ENCODE measurements at regions not wholly inside any gene's neighbourhood (a gene's known extent, or its start where the extent isn't known, plus 50 kb on each side); places are given as distances from the start of the nearest gene placed in this dataset.
A peak's percentile ranks its signal among the peaks of the same experiment; 100 is the strongest.

DNA sequence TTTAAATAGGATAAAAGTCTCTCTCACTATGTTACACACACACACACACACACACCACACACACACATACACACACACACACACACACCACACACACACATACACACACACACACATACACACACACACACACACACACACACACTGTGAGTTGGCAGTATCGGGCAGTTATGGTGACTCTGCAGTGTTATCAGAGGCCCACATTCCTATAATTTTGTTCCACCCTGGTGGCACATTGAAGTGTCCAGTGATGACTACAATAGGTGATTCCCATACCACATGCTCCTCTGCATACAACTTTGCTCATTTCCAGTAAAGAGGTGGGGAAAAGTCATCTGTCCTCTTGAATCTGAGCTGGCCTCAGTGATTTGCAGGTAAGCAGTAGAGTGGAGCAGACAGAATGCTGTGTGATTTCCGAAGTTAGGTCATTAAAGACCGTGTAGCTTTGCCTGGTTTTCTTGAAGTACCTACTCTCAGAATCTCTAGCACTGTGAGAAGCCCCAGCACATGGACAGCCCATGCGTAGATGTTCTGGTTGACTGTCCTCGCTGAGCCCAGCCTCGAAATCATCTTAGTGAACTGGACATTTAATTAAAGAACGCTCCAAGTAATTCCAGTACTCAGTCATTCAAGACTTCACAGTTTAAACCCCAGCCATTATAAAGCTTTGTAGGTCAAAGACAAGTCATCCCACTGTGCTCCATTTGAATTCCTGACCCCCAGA, 836.6 kb upstream of the SOX9 start:
- Mint-ChIP-seq H3K9me3 (no peaks in the 10 kb centered on the region), H3K27ac (no peak overlapping the region), H3K36me3 (ENCODE audit: low read depth) (no peaks in the 10 kb centered on the region), H3K27me3 (ENCODE audit: insufficient read depth, low read depth, poor library complexity) (peaks cover 16% of the 10 kb centered on the region), H3K4me3 (no peak overlapping the region), H3K4me1 (peaks cover 18% of the 10 kb centered on the region)
- peaks cover 2% of the 10 kb centered on the region; the same call in 1 of the 2 replicates for H4K20me1 ChIP-seq (replicated peaks; ENCODE audit: insufficient read depth)
- H3K9me2 ChIP-seq (ENCODE audit: insufficient read depth): no peaks in the 10 kb centered on the region
- no peak overlapping the region for H3K27ac ChIP-seq (ENCODE audit: low read depth)
- H3F3A ChIP-seq (replicated peaks; ENCODE audit: low read depth): no peaks in the 10 kb centered on the region
- H3K79me2 ChIP-seq (replicated peaks; ENCODE audit: insufficient read depth): no peaks in the 10 kb centered on the region
- H3K36me3 ChIP-seq (ENCODE audit: insufficient read depth): no peaks in the 10 kb centered on the region
- ATAC-seq: no peak
- DNase-seq (ENCODE audit: low spot score): no peak
- no peak overlapping the region for H3K4me3 ChIP-seq
- no peak for TF ChIP-seq POLR2AphosphoS5 (IDR thresholded peaks at IDR 0.05; ENCODE audit: low read depth)
- TF ChIP-seq STAT1 (IDR thresholded peaks at IDR 0.05; ENCODE audit: unreplicated experiment): no peak
- TF ChIP-seq JUNB (IDR thresholded peaks at IDR 0.05; ENCODE audit: unreplicated experiment): no peak
- TF ChIP-seq, protein P1, sequence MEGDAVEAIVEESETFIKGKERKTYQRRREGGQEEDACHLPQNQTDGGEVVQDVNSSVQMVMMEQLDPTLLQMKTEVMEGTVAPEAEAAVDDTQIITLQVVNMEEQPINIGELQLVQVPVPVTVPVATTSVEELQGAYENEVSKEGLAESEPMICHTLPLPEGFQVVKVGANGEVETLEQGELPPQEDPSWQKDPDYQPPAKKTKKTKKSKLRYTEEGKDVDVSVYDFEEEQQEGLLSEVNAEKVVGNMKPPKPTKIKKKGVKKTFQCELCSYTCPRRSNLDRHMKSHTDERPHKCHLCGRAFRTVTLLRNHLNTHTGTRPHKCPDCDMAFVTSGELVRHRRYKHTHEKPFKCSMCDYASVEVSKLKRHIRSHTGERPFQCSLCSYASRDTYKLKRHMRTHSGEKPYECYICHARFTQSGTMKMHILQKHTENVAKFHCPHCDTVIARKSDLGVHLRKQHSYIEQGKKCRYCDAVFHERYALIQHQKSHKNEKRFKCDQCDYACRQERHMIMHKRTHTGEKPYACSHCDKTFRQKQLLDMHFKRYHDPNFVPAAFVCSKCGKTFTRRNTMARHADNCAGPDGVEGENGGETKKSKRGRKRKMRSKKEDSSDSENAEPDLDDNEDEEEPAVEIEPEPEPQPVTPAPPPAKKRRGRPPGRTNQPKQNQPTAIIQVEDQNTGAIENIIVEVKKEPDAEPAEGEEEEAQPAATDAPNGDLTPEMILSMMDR (conservative IDR thresholded peaks at IDR 0.05; ENCODE audit: low read depth in 2 of 2): no peak
- TF ChIP-seq ZNF114 (CRISPR knock-in tag; IDR thresholded peaks at IDR 0.05): no peak
- TF ChIP-seq, protein P2, sequence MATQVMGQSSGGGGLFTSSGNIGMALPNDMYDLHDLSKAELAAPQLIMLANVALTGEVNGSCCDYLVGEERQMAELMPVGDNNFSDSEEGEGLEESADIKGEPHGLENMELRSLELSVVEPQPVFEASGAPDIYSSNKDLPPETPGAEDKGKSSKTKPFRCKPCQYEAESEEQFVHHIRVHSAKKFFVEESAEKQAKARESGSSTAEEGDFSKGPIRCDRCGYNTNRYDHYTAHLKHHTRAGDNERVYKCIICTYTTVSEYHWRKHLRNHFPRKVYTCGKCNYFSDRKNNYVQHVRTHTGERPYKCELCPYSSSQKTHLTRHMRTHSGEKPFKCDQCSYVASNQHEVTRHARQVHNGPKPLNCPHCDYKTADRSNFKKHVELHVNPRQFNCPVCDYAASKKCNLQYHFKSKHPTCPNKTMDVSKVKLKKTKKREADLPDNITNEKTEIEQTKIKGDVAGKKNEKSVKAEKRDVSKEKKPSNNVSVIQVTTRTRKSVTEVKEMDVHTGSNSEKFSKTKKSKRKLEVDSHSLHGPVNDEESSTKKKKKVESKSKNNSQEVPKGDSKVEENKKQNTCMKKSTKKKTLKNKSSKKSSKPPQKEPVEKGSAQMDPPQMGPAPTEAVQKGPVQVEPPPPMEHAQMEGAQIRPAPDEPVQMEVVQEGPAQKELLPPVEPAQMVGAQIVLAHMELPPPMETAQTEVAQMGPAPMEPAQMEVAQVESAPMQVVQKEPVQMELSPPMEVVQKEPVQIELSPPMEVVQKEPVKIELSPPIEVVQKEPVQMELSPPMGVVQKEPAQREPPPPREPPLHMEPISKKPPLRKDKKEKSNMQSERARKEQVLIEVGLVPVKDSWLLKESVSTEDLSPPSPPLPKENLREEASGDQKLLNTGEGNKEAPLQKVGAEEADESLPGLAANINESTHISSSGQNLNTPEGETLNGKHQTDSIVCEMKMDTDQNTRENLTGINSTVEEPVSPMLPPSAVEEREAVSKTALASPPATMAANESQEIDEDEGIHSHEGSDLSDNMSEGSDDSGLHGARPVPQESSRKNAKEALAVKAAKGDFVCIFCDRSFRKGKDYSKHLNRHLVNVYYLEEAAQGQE (IDR thresholded peaks at IDR 0.05; ENCODE audit: unreplicated experiment): no peak
- no peak for TF ChIP-seq ZNF331 (CRISPR knock-in tag; IDR thresholded peaks at IDR 0.05; ENCODE audit: low read depth)
- TF ChIP-seq NANOG (IDR thresholded peaks at IDR 0.05; ENCODE audit: borderline replicate concordance): no peak
- no peak for TF ChIP-seq CREB1 (CRISPR knock-in tag; IDR thresholded peaks at IDR 0.05; ENCODE audit: low read depth)
- H2AFZ ChIP-seq: no peak overlapping the region
- peaks cover 14% of the 10 kb centered on the region for H3K4me1 ChIP-seq (ENCODE audit: insufficient read depth)
- H3K27me3 ChIP-seq (ENCODE audit: insufficient read depth): peaks cover 71% of the 10 kb centered on the region
- no peak overlapping the region for H3K4me2 ChIP-seq

DNA sequence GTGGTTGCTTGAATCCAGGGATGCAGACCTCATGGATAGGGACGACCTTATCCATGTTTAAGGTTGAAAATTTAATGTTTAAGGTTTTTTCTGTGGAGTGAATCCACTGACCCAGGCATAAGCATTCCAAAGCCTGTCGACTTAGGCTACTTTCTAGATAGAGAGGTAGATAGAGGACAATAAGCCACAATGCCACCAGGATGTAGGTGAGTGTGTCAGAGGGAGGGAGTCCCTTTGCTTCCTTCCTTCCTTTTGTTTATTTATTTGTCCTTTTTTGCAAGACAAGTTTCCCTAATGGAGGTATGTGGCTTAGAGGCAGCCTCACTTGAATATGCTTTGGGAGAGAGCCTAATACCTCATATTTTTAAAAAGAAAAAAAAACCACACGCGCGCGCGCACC, 834.2 kb upstream of the SOX9 start:
- Histone ChIP-seq H3K4me2 (0 out of 2 replicates have a peak overlapping the region, but pooled peaks have one; percentile 11), H3F3A (replicated peaks; ENCODE audit: low read depth) (no peaks in the 10 kb centered on the region), H4K20me1 (replicated peaks; ENCODE audit: insufficient read depth) (0 out of 2 replicates have a peak, but pooled peaks cover 2% of the 10 kb centered on the region), H3K36me3 (ENCODE audit: insufficient read depth) (no peaks in the 10 kb centered on the region), H3K4me1 (ENCODE audit: insufficient read depth) (peaks cover 14% of the 10 kb centered on the region), H3K9me2 (ENCODE audit: insufficient read depth) (no peaks in the 10 kb centered on the region), H2AFZ (no peak overlapping the region), H3K27ac (ENCODE audit: low read depth) (no peak overlapping the region), H3K27me3 (ENCODE audit: insufficient read depth) (peaks cover 81% of the 10 kb centered on the region), H3K4me3 (no peak overlapping the region), H3K79me2 (replicated peaks; ENCODE audit: insufficient read depth) (no peaks in the 10 kb centered on the region)
- H3K36me3 Mint-ChIP-seq (ENCODE audit: low read depth): no peaks in the 10 kb centered on the region
- peaks cover 18% of the 10 kb centered on the region for H3K4me1 Mint-ChIP-seq
- H3K27me3 Mint-ChIP-seq (ENCODE audit: insufficient read depth, low read depth, poor library complexity): peaks cover 16% of the 10 kb centered on the region
- DNase-seq (ENCODE audit: low spot score) (peak; percentile 72), ATAC-seq (peak; percentile 92)
- H3K27ac Mint-ChIP-seq: no peak overlapping the region
- no peak overlapping the region for H3K4me3 Mint-ChIP-seq
- no peaks in the 10 kb centered on the region for H3K9me3 Mint-ChIP-seq
- TF ChIP-seq NANOG (IDR thresholded peaks at IDR 0.05; ENCODE audit: borderline replicate concordance) (peak; percentile 71; the same call in 1 of the 2 replicates), CREB1 (CRISPR knock-in tag; IDR thresholded peaks at IDR 0.05; ENCODE audit: low read depth) (no peak), POLR2AphosphoS5 (IDR thresholded peaks at IDR 0.05; ENCODE audit: low read depth) (peak; percentile 73), EZH2 (IDR thresholded peaks at IDR 0.05; ENCODE audit: low read depth, unreplicated experiment) (no peak), JUNB (IDR thresholded peaks at IDR 0.05; ENCODE audit: unreplicated experiment) (no peak)
- TF ChIP-seq, protein P1 (conservative IDR thresholded peaks at IDR 0.05; ENCODE audit: low read depth in 2 of 2): no peak
- TF ChIP-seq, protein P2 (IDR thresholded peaks at IDR 0.05; ENCODE audit: unreplicated experiment): no peak

Measured in GM23338 (cell line).